ENCODE measurements at regions not wholly inside any gene's neighbourhood (a gene's known extent, or its start where the extent isn't known, plus 50 kb on each side); places are given as distances from the start of the nearest gene placed in this dataset.
"Not testable (repeated sequence)": the region's sequence is repeated elsewhere in the genome, so short reads cannot be mapped to it uniquely, and the experiment has no call there.

- TF ChIP-seq CTCF (IDR thresholded peaks at IDR 0.05; ENCODE audit: low read depth, low read length), result no peak
Observed at GRCh38 chr14:30194741-30195148, 267.1 kb upstream of the PRKD1 start.

GRCh38 chr14:30195941-30196340 is 268.3 kb upstream of the PRKD1 start:
- no peak overlapping the region for H3K4me3 ChIP-seq (ENCODE audit: low read depth, low read length)
- no peak for TF ChIP-seq CTCF (IDR thresholded peaks at IDR 0.05; ENCODE audit: low read depth, low read length)
- DNase-seq (ENCODE audit: low read depth, low spot score), result peak; percentile 79
- in situ Hi-C loops (cut with HindIII; ENCODE audit: low sequenced_read_pairs), result no loop called here

More at GRCh38 chr14:30194741-30195148, 267.1 kb upstream of the PRKD1 start:
- no peak overlapping the region for H3K4me3 ChIP-seq (ENCODE audit: low read depth, low read length)
- peak; percentile 93 for DNase-seq (ENCODE audit: low read depth, low spot score)
- in situ Hi-C loops (cut with HindIII; ENCODE audit: low sequenced_read_pairs), result no loop called here

GRCh38 chr14:30196861-30197260 is 269.2 kb upstream of the PRKD1 start:
- no peak overlapping the region for H3K4me3 ChIP-seq (ENCODE audit: low read depth, low read length)
- TF ChIP-seq CTCF (IDR thresholded peaks at IDR 0.05; ENCODE audit: low read depth, low read length), result no peak
- DNase-seq (ENCODE audit: low read depth, low spot score), result no peak
- in situ Hi-C loops (cut with HindIII; ENCODE audit: low sequenced_read_pairs), result no loop called here

GRCh38 chr14:30198720-30199119 is 271.1 kb upstream of the PRKD1 start:
- H3K4me3 ChIP-seq (ENCODE audit: low read depth, low read length); DNase-seq (ENCODE audit: low read depth, low spot score); in situ Hi-C loops (cut with HindIII; ENCODE audit: low sequenced_read_pairs): not testable (repeated sequence)

GRCh38 chr14:30204431-30204980 is 276.9 kb upstream of the PRKD1 start:
- TF ChIP-seq CTCF (IDR thresholded peaks at IDR 0.05; ENCODE audit: low read depth, low read length), result no peak
- no peak overlapping the region for H3K4me3 ChIP-seq (ENCODE audit: low read depth, low read length)
- in situ Hi-C loops (cut with HindIII; ENCODE audit: low sequenced_read_pairs), result no loop called here
- no peak for DNase-seq (ENCODE audit: low read depth, low spot score)

- no peak overlapping the region for H3K4me3 ChIP-seq (ENCODE audit: low read depth, low read length)
- DNase-seq (ENCODE audit: low read depth, low spot score), result no peak
- TF ChIP-seq CTCF (IDR thresholded peaks at IDR 0.05; ENCODE audit: low read depth, low read length), result no peak
- in situ Hi-C loops (cut with HindIII; ENCODE audit: low sequenced_read_pairs), result no loop called here
Observed at GRCh38 chr14:30209136-30209535, 281.5 kb upstream of the PRKD1 start.

GRCh38 chr14:30210630-30211029 is 283.0 kb upstream of the PRKD1 start:
- H3K4me3 ChIP-seq (ENCODE audit: low read depth, low read length), result no peak overlapping the region
- in situ Hi-C loops (cut with HindIII; ENCODE audit: low sequenced_read_pairs), result no loop called here
- TF ChIP-seq CTCF (IDR thresholded peaks at IDR 0.05; ENCODE audit: low read depth, low read length), result no peak
- peak; percentile 34 for DNase-seq (ENCODE audit: low read depth, low spot score)

Data from astrocyte of the spinal cord (primary cell).